HUES64 (cell line): ENCODE measurements at regions not wholly inside any gene's neighbourhood (a gene's known extent, or its start where the extent isn't known, plus 50 kb on each side); places are given as distances from the start of the nearest gene placed in this dataset.
"Not testable (repeated sequence)": the region's sequence is repeated elsewhere in the genome, so short reads cannot be mapped to it uniquely, and the experiment has no call there.

Source experiments
- H3K27ac ChIP-seq: 2 replicates; pipeline ENCODE4 v1.7.0; 2013; ENCODE audit warnings: low read depth, low read length, inconsistent platforms
- H3K27me3 ChIP-seq: 2 replicates; pipeline ENCODE4 v1.6.1; 2013; ENCODE audit warnings: mild to moderate bottlenecking, low read length; ENCODE audit not compliant: insufficient read depth
- H3K36me3 ChIP-seq: 2 replicates; pipeline ENCODE4 v1.6.1; 2013; ENCODE audit warnings: mild to moderate bottlenecking, low read length; ENCODE audit not compliant: insufficient read depth
- H3K4me1 ChIP-seq: 2 replicates; pipeline ENCODE4 v1.6.1; 2013; ENCODE audit warnings: mild to moderate bottlenecking, low read length, moderate library complexity; ENCODE audit not compliant: insufficient read depth
- H3K4me3 ChIP-seq: 2 replicates; pipeline ENCODE4 v1.5.1; 2013; ENCODE audit warnings: mild to moderate bottlenecking, low read length, moderate library complexity
- H3K9ac ChIP-seq: 2 replicates; pipeline ENCODE4 v1.6.1; 2013; ENCODE audit warnings: mild to moderate bottlenecking, low read depth, low read length
- H3K9me3 ChIP-seq: 2 replicates; pipeline ENCODE4 v1.6.1; 2013; ENCODE audit warnings: low read depth, low read length; ENCODE audit not compliant: insufficient read depth
- WGBS: fragments of 150-250, 120-280 bp; methylation state at CpG from one replicate; pipeline ENCODE4 v1.1.7; 2013; ENCODE audit warnings: missing lambda C conversion rate; 5-methylcytosine and 5-hydroxymethylcytosine counted together

GRCh38 chr22:38375784-38376183 lies 58.6 kb upstream of the CSNK1E start:
- WGBS = 92% methylated on average over 2 of the region's 2 CpGs
- H3K27ac ChIP-seq, H3K4me3 ChIP-seq, H3K4me1 ChIP-seq, H3K9me3 ChIP-seq, H3K9ac ChIP-seq, H3K27me3 ChIP-seq: not testable (repeated sequence)
- peaks cover 57% of the 10 kb centered on the region for H3K36me3 ChIP-seq

- not testable (repeated sequence) for H3K27me3 ChIP-seq, H3K27ac ChIP-seq, H3K4me3 ChIP-seq, H3K9ac ChIP-seq, H3K4me1 ChIP-seq, H3K9me3 ChIP-seq
- H3K36me3 ChIP-seq = peaks cover 51% of the 10 kb centered on the region
Measured at GRCh38 chr22:38375005-38375404, 57.8 kb upstream of the CSNK1E start.

- H3K36me3 ChIP-seq = peaks cover 48% of the 10 kb centered on the region
- not testable (repeated sequence) for H3K27ac ChIP-seq, H3K27me3 ChIP-seq, H3K9ac ChIP-seq, H3K4me3 ChIP-seq, H3K9me3 ChIP-seq, H3K4me1 ChIP-seq
- 95% methylated on average over 3 of the region's 3 CpGs for WGBS
Measured at GRCh38 chr22:38374433-38374831, 57.2 kb upstream of the CSNK1E start.

DNA sequence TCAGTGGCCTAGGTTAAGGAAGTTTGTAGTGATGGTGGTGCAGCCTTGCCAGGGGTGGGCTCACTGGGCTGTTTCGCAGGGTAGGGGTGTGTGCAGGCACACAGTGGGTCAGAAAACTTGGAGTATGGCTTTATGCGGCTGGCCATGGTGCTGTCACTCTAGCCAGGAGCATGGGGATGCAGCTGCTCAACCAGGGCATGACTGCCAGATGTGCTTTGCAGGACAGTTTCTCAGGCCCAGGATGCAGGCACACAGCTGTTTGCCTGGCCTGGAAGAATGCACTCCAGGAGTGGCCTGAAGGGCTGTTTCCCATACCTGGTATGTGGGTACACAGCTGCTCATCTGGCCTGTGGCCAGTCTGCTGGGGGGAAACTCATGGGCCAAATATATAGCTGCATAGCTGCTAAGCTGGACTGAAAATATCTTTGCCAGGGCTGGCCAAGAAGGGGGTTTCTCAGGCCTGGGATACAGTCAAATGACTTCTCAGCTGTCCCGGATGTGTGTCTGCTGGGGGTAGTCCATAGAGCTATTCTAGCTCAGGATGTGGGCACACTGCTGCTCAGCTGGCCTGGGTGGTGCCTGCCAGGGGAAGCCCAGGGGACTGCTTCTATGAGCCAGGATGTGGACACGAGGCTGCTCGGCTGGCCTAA lies 56.7 kb upstream of the CSNK1E start:
- H3K9ac ChIP-seq, H3K4me3 ChIP-seq, H3K4me1 ChIP-seq, H3K27ac ChIP-seq, H3K27me3 ChIP-seq, H3K9me3 ChIP-seq: not testable (repeated sequence)
- WGBS = 95% methylated on average over 5 of the region's 5 CpGs
- H3K36me3 ChIP-seq = peaks cover 44% of the 10 kb centered on the region

- not testable (repeated sequence) for H3K4me3 ChIP-seq, H3K4me1 ChIP-seq, H3K27me3 ChIP-seq, H3K27ac ChIP-seq, H3K9ac ChIP-seq, H3K9me3 ChIP-seq
- H3K36me3 ChIP-seq = peaks cover 33% of the 10 kb centered on the region
- 93% methylated on average over 2 of the region's 4 CpGs for WGBS
Measured at GRCh38 chr22:38372665-38373064, 55.4 kb upstream of the CSNK1E start.

GRCh38 chr22:38370490-38370889 lies 53.3 kb upstream of the CSNK1E start:
- not testable (repeated sequence) for H3K27me3 ChIP-seq, H3K9me3 ChIP-seq, H3K4me1 ChIP-seq, H3K9ac ChIP-seq, H3K4me3 ChIP-seq, H3K27ac ChIP-seq
- peaks cover 19% of the 10 kb centered on the region for H3K36me3 ChIP-seq
- 86% methylated on average over 2 of the region's 3 CpGs for WGBS

DNA sequence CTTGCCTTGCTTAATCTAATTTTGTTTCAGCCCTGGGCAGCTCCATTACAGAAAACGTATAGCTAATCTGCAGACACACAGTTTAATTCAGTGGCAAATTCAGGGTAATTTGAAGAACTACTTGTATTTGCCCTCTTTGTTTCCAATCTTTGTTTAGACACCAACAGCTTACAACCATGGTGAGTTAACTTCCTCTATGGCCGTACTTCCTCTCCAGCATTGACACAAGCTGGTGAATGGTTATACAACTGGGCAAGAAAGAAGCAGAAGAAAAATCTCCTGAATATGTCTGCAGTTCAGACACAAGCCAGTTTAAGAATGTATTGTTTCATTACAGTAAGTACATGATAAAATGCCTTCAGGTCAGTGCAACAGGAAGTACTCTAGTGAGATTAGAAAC lies 51.9 kb upstream of the CSNK1E start:
- not testable (repeated sequence) for H3K4me1 ChIP-seq, H3K9me3 ChIP-seq, H3K27ac ChIP-seq, H3K4me3 ChIP-seq, H3K9ac ChIP-seq, H3K27me3 ChIP-seq
- 77% methylated on average over 1 of the region's 2 CpGs for WGBS
- peaks cover 16% of the 10 kb centered on the region for H3K36me3 ChIP-seq
